ENCODE measurements at regions not wholly inside any gene's neighbourhood (a gene's known extent, or its start where the extent isn't known, plus 50 kb on each side); places are given as distances from the start of the nearest gene placed in this dataset.

DNA sequence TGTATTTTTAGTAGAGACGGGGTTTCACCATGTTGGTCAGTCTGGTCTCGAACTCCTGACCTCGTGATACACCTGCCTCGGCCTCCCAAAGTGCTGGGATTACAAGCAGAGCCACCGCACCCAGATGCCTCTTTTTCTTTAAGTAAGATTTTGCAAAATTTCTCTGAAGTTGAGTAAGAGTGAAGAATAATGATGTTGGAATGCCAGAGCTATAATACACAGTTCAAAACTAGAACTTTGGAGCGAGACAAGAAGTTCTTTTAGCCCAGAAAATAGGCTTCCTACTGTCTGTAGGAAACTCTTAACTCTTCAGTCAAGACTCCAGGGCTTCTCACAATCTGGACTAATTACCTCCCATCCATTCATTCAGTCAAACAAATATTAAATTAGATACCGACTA lies 51.4 kb downstream of the MARCHF4 start:
- FAIRE-seq (no peak), DNase-seq (ENCODE audit: insufficient read length, low spot score) (no peak)

DNA sequence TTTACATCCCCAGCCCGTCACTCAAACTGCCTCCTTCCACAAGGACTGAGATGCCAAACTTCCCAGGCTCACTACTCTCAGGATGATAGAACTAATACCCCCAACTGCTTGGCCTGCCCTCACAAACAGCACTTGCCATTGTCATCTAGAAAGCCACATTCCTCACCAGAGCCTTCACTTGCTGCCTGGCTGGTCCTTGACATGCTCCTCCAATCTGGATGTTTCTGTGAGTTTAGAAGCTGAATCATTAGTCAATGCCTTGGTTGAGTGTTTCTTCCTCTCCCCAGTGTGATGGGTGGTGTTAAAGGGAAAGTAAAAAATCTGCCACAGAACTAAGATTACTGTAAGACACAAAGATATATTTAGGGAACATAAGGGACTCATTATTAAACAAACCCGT lies 52.5 kb downstream of the MARCHF4 start:
- DNase-seq (ENCODE audit: insufficient read length, low spot score) = no peak
- no peak for FAIRE-seq

DNA sequence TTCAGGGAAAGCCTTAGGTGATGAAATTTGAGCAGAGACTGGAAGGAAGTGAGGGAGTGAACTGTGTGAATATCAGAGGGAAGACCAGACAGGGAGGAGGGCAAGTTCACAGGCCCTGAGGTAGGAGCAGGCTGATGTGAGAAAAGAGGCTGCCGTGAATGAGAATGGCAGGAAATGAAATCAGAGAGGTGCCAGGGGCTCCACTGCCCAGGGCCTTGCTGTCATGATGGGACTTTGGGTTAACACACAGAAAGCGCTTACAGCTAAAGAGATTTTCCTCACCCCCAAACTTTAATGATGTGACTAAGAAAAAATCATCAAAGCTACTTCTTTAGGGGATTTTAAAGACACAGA lies 53.8 kb downstream of the MARCHF4 start:
- FAIRE-seq = no peak
- DNase-seq (ENCODE audit: insufficient read length, low spot score) = no peak

DNA sequence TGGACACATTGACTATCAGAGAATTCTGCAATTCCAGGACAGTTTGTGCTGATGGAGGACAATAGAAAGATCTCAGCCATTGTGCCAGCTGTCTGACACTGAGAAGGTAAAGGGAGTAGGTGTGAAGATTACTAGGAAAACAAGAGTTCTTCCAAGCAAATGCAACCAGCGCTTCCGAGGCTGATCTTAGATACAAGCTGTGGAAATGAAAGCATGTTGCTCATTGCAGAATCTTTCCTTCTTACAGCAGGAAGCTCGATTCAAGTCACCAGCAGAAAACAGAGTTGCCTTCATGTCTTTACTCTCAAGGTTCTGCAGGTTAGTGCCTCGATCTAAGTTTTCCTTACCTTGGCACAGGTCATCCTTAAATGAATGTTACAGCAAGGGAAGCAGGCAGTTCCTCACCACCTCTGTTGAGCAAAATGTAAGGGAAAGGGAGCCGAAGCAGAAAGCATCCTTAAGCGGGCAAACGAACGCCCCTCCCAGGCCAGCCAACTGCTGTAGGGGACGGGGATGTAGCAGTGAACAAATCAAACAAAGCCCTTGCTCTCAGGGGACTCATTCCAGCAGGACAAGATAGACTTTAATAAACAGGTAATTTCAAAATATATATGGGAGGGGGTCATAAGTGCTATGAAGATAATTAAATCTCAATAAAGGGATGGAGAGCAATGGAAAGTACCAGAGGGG lies 54.3 kb downstream of the MARCHF4 start:
- no peak for DNase-seq (ENCODE audit: insufficient read length, low spot score)
- no peak for FAIRE-seq

DNA sequence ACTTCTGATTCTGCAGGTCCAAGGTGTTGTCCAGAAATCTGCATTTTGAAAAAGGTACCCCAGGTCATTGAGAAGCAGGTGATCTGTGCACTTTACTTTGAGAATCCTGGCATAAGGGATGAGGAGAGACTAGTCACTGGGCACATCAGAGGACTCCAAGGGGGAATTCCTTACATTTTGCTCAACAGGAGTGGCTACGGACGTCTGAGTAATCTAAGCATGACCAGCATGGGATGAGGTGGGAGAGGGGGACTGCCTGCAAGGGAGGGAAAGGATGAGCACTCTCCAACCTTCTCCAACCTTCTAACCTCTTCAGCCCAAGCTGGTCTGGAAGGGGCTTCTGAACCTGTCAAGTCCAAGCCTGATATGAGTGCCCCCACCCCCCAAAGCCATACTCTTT lies 55.5 kb downstream of the MARCHF4 start:
- FAIRE-seq = no peak
- DNase-seq (ENCODE audit: insufficient read length, low spot score) = peak; percentile 54

DNA sequence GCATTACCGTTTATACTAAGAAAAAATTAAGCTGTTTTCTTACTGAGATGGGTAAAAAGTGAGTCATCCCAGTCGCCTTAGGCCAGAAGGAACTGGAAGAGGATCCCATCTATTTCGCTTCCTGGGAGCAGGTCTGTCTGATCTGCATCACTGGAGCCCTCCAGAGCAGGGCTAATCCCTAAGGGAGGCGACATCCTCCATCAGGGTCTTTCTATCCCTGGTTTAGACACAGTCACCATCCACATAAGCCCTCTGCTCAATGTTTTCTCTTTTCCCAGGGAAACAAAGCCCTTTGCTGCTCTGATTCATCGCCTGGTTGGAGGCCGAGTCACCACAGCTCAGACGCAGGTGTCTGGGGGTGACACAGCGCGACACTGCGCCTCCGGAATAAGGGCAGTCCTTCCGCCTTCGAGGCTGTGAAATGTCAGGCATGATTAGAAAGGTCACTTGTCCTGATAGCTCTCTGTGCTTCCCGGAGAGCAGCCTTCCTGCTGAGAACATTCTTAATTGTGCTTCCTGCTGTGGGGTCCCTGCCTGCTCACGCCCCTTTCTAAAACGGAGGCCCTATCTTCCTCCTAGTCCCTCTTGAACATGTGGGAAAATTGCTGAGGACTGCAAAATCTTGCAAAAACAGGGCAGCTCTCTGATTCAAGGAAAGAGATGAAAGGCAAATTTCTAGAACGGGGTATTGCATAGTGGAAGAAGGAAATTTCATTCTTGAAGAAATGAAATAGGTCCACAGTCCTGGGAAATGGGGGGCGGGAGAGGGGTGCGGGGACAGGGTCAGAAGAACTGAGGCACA lies 56.3 kb downstream of the MARCHF4 start:
- DNase-seq (ENCODE audit: insufficient read length, low spot score) (peak; percentile 62), FAIRE-seq (peak; percentile 69)

DNA sequence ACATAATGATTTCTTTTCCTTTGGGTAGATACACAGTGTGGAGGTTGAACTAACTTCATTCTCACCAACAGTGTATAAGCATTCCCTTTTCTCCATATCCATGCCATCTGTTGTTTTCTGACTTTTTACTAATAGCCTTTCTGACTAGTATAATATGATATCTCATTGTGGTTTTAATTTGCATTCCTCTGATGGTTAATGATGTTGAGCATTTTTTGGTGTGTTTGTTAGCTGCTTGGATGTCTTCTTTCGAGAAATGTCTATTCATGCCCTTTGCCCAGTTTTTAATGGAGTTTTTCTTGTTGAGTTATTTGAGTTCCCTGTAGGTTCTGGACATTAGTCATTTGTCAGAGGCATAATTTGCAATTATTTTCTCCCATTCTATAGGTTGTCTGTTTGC lies 59.8 kb downstream of the MARCHF4 start:
- DNase-seq (ENCODE audit: insufficient read length, low spot score) (no peak), FAIRE-seq (no peak)

DNA sequence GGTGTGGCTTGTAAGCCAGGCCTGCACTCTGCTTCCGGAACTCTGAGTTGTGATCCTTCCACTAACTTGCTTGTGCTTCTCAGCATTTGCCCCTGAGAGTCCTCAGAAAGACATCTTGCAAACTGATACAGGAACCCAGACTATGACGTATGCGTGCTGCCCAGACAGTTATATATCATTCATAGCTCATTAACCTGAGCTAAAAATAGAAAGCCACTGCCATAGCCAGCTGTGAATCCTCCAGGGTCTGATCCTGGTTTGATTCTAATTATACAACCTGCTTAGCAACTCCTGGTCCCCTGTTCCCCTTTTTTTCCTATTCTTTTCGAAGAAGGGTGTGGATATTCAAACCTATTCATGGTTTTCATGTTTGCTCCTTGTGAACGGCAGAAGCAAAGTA lies 63.7 kb downstream of the MARCHF4 start:
- no peak for FAIRE-seq
- no peak for DNase-seq (ENCODE audit: insufficient read length, low spot score)

DNA sequence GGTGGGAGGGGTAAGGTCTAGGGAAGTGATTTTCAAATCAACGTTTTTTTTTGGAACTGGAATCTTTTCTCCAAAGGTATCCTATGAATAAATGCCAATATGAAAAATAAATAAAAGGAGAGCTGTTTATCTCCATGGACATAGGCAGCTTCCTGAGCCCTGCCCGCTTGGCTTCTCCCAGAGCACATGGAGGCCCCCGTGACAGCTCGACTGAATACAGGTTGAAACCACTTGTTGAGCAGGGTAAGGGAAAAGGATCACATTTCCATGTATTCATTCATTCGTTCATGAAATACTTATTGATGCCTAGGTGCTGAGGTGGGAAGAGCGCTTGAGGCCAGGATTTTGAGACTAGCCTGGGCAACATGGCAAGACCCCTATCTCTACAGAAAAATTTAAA lies 64.8 kb downstream of the MARCHF4 start:
- DNase-seq (ENCODE audit: insufficient read length, low spot score) (no peak), FAIRE-seq (no peak)

DNA sequence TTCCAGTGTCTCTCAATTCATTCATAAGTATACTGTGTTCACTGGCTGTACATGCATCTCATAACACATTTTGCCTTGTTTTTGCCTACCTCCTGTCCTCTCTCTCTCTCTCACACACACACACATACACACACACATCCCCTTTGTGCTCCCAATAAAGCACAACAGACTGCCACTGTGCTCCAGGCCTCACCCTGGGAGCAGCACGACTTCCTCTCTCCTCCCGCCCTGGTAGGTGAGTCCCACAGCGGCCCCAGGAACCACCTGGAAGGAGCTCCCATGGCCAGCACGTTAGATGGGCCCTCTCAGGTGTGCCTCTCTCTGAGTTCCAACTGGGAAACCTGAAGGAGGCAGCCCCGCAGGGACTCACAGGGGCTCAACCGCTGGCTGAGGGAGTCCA lies 65.4 kb downstream of the MARCHF4 start:
- FAIRE-seq = no peak
- DNase-seq (ENCODE audit: insufficient read length, low spot score) = no peak

DNA sequence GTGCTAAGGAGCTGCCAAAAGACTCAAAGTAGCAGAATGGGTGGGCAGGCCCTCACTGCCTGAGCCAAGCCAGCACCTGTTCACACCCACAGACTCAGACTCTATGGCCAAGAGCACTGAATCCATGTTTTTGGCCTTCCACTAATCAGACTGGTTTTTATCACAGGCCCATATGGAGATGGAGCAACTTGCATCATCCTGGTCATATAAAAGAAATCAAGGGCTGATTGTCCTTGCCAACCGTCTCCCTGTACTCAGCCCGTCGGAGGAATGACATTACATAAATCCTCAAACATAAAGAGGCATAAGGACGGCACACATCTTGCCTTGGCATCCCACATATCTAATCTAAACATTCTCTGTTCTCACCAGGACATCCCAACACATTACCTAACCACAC lies 66.7 kb downstream of the MARCHF4 start:
- no peak for DNase-seq (ENCODE audit: insufficient read length, low spot score)
- FAIRE-seq = no peak

DNA sequence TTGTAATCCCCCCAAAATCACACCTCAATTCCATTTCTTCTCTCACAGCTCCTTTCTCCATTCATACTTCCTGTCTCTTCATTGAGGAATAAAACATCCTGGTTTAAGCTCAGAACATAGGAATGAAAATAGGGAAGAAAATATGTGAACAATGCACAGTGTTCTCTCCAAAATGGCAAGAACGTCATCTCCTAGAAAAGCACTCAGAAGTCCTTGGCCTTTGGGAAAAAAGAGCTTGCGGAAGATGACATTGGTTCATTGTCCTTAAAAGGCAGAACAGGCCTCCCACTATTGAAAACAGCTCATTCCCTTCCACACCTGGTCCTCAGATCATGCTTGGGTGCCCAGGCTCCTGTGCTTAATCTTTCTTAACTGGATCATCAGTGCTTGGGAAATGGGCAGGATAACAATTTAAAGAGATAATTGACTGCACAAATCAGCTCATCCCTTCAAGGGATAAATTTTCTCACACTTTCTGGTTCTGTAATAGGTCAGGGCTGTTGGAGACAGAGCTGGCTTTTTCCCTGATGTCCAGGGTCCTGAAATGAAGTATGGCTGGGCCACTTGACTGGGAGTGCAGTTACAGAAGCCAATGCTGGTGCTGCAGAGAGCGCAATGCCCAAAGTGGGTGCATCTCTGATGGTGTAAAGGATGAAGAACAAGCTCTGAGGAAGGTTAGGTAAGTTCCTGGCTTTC lies 69.2 kb downstream of the MARCHF4 start:
- DNase-seq (ENCODE audit: insufficient read length, low spot score) (no peak), FAIRE-seq (no peak)

DNA sequence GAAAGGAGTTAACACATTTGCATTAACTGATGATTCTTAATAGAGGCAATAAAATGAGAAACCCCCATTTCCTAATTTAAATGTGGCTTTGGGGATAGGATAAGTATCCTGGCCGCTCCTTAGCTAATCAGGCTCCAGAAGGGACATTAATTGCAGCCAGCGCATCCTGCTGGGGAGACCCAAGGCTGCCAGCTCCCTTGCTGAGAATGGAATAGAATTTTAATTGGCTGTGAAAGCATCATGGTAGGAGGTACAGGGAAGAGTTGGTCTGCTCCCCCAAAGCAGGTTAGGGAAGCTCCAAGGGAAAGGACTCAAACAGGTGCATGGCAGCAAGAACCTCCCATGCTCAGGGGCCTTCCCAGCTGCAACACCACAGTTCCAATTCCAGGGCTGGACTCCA lies 71.4 kb downstream of the MARCHF4 start:
- DNase-seq (ENCODE audit: insufficient read length, low spot score) (no peak), FAIRE-seq (no peak)

DNA sequence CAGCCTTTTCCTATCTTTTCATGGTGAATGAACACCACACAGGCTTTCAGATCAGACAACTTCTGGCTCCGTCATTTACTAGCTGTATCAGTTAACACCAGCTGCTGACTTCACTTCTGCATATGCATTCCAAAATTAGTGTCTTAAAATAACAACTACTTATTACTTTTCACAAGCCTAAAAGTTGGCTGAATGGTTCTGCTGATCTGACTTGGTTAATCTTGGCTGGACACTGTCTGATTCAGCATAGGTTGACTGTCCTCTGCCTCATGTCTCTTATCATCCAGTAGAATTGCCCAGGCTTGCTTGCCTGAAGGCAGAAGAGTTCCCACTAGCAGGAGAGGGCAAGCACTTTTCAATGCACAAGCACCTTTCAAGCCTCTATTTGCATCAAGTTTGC lies 72.7 kb downstream of the MARCHF4 start:
- FAIRE-seq = no peak
- no peak for DNase-seq (ENCODE audit: insufficient read length, low spot score)

DNA sequence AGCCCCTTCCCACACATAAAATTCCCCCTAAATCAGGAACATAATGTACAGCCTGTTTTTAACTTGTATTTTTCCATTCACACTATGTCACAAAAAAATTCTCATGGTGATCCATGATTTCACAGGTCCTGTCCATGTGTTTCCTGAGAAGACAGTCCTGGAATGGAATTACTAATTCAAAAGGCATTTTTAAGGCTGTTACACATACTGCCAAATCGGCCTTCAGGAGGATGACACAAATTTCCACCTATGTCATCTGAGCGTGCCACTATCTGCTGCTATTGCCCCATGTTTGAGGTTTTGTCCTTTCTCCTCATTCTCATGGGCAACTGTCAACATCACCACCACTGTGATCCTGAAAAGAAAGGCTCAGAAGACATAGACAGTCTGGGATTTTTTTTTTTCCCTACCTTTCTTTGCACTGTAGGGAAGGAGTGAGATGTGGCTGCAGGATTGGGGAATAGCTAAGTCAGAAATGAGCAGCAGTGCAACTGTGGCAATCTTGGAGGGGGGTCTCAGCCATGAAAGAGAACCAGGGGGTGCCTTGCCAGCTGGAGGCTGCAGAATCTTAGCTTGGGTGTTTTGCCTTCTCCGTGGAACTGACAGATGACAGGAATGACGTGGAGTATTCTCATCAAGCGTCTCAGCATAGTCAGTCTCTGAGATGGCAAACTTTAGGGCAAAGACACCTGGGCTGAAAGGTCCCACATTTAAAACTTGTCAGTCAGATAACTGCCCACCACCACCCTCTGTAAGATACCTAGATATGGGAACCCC lies 73.4 kb downstream of the MARCHF4 start:
- FAIRE-seq = peak; percentile 91
- DNase-seq (ENCODE audit: insufficient read length, low spot score) = peak; percentile 74

DNA sequence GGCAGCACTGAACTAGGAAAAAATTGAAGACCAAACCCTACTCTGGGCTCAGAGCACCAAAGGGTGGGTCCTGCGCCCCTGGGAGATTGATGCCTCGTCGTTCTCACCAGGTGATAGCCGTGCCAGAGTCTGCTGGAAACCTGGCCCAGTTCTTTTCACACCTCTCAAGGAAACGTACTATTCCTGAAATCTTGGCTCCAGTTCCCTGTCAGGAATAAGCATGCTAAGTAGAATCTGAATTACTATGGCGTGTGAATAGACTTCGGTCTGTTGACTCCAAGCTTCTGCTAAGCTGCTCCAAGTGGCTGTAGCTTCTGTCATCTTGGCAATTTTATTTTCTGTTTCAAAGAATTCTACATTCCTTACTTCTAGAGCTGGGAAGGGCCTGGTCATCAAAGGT lies 75.4 kb downstream of the MARCHF4 start:
- no peak for FAIRE-seq
- no peak for DNase-seq (ENCODE audit: insufficient read length, low spot score)

DNA sequence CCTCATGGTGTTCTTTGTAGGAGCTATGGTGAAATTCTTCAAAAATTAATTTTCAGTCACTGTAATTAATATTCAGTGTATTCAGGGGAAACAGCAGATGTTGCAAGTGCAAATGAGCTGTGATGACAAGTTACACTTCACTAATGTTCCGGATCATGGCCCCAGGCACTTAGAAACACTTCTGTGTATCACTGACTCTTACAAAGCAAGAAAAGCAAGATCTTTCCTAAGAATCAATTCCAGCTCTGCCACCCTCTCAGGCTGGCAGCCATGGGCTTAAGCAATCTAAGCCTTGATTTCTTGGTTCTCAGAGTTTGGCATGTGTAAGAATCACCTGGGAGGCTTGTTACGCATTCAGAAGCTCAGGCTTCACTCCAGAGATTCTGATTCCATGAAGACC lies 78.0 kb downstream of the MARCHF4 start:
- FAIRE-seq = no peak
- DNase-seq (ENCODE audit: insufficient read length, low spot score) = no peak

DNA sequence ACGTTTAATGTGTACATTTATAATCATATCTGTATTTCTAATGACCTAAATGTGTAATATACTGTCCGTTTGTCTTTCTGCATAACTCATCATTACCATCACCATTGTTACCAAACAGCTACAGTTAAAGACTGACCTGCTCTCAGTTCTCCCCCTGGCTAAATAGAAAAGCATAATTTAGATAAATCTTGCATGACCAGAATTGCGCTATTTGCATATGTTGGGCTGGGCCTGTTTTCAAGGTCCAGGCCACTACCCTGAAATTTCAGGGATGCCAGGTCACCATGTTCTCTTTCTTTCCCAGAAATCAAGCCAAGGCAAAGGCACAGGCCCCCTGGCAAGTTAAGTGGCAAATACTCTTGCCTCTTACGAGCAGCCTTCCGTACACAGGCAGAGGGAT lies 78.4 kb downstream of the MARCHF4 start:
- FAIRE-seq = no peak

DNA sequence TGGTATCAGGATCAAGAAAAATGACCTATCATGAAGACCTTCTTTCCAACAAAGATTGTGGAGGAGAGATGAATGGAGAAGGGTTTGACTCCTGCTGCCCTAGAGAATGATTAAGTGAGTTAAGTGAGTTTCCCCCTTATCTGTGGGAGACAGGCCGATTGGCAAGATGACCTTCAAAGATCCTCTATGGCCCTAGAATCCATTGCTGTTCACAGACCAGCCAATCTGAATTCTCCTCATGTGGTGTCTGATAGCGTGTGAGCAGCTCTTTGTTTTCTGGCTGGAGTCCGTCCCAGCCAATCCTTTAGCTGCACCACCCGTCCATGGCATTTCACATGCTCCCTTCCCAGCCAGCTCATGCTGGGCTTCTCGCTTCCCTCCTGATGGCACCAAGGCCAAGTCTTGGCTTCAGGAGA lies 79.4 kb downstream of the MARCHF4 start:
- DNase-seq (ENCODE audit: insufficient read length, low spot score) (no peak), FAIRE-seq (no peak)

More for the DNA sequence above, 78.4 kb downstream of the MARCHF4 start:
- DNase-seq (ENCODE audit: insufficient read length, low spot score) = no peak

DNA sequence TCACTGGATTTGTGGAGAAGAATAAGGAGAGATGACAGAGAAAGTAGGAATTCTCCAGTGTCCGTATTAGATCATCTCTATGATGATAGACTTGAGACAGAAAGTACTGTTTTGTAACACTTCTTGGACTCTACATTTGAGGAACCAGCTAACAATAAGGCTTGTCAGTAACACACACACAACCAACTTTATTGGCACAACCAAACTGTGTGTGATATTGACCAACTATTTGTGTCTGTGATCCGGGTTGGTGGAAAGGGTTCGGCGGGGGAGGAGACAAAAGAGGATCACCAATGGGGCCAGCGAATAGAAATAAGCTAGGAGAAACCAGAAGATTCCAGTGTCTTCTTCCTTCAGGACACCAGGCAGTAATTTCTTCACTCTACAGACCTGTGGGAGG lies 79.8 kb downstream of the MARCHF4 start:
- DNase-seq (ENCODE audit: insufficient read length, low spot score) (no peak), FAIRE-seq (no peak)

DNA sequence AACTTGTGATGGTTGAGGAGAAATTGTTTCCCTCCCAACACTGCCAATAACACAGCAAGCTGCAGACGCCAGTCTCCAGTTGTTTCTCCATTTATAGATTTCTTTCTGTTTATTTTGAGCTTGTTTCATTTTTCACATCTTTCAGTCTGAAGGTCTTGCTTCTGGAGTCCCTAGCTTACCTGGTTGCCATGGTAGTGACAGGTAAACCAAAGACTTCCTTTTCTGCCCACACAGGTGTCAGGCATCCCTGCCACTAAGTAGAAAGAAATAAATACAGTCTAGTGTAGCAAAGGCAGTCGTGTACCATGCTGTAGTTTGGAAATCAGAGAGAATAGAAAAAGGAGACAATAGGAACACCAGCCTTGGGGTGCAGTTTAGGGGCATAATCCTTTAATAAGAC lies 82.8 kb downstream of the MARCHF4 start:
- FAIRE-seq = no peak
- no peak for DNase-seq (ENCODE audit: insufficient read length, low spot score)

All from HTR-8/SVneo (cell line).